AG04450 (cell line): ENCODE measurements at regions not wholly inside any gene's neighbourhood (a gene's known extent, or its start where the extent isn't known, plus 50 kb on each side); places are given as distances from the start of the nearest gene placed in this dataset.
A peak's percentile ranks its signal among the peaks of the same experiment; 100 is the strongest.

Experiments
- CTCF ChIA-PET: fragments of 300-600, 350-600 bp; formaldehyde crosslinking; extraction: SDS; loops from one replicate; lab custom pipeline; 2022; ENCODE audit warnings: antibody characterized with exemption, inconsistent platforms; lab: Charles Lee
- POLR2A ChIA-PET: fragments of 350-600 bp; formaldehyde crosslinking; extraction: SDS; loops from one replicate; lab custom pipeline; 2021; ENCODE audit warnings: antibody characterized with exemption, inconsistent platforms; lab: Yijun Ruan, JAX
- DNase-seq: peaks from one replicate; pipeline ENCODE4 v3.0.0-alpha.2; 2011; ENCODE audit warnings: low read depth, low spot score
- H3K27ac ChIP-seq: one replicate; pipeline ENCODE4 v1.5.1; 2012; ENCODE audit warnings: low read depth, low read length, control low read depth
- H3K27me3 ChIP-seq: one replicate; pipeline ENCODE4 v1.6.0; 2012; ENCODE audit warnings: low read length; ENCODE audit not compliant: control insufficient read depth, insufficient read depth
- H3K4me3 ChIP-seq: 2 replicates; pipeline ENCODE4 v1.5.1; 2011; ENCODE audit warnings: mild to moderate bottlenecking, low read depth, low read length, control low read depth
- H3K9me3 ChIP-seq: 2 replicates; pipeline ENCODE4 v1.5.1; 2012; ENCODE audit warnings: low read length; ENCODE audit not compliant: control insufficient read depth, insufficient read depth
- TF ChIP-seq, protein P1 (sequence below): IDR thresholded peaks from 2 replicates; pipeline ENCODE4 v1.5.1; 2011; ENCODE audit warnings: low read depth, low read length, control low read depth, inconsistent platforms

DNA sequence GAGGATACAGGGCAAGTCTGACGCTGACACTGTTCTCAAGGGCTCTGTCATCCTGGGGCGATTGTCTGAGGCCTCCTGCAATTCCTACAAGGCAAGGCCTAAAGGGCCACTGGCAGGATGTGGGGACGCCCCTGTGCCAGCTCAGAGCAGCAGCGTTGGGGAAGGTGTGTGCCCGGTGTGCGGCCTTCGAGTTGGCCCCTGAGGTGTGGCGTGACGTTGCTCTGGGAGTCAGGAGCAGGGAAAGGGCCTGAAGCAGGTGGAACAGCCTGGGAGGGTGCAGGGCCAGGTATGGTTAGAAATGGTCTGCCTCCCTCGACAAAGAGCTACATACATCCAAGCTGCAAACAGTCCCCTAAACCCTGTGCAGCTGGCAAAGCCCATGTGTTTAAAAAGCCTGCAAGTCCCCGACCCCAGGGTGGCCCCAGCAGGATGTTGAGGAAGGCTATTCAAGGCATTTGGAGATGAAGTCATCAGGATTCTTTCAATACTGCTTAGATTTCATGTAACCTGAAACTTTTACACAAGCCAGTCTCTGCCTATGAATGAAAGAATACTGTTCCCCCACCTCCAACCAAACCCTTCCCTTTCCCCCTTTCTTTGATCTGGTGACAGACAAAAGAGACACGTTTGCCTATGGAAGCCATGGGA is 142.5 kb upstream of the TNS3 start:
- ChIA-PET POLR2A (interaction anchor here (0.6 to 0.7 kb wide), 2 partner anchors 13 to 39 kb away, joined by 3 to 4 read pairs; no protein-coding TSS in a partner anchor), CTCF (no interaction called here)
- DNase-seq, result peak; percentile 82
- Histone ChIP-seq H3K27ac (peak overlapping the region; percentile 84), H3K9me3 (no peaks in the 10 kb centered on the region), H3K4me3 (no peak overlapping the region), H3K27me3 (no peaks in the 10 kb centered on the region)
- TF ChIP-seq, protein P1, sequence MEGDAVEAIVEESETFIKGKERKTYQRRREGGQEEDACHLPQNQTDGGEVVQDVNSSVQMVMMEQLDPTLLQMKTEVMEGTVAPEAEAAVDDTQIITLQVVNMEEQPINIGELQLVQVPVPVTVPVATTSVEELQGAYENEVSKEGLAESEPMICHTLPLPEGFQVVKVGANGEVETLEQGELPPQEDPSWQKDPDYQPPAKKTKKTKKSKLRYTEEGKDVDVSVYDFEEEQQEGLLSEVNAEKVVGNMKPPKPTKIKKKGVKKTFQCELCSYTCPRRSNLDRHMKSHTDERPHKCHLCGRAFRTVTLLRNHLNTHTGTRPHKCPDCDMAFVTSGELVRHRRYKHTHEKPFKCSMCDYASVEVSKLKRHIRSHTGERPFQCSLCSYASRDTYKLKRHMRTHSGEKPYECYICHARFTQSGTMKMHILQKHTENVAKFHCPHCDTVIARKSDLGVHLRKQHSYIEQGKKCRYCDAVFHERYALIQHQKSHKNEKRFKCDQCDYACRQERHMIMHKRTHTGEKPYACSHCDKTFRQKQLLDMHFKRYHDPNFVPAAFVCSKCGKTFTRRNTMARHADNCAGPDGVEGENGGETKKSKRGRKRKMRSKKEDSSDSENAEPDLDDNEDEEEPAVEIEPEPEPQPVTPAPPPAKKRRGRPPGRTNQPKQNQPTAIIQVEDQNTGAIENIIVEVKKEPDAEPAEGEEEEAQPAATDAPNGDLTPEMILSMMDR, result no peak

DNA sequence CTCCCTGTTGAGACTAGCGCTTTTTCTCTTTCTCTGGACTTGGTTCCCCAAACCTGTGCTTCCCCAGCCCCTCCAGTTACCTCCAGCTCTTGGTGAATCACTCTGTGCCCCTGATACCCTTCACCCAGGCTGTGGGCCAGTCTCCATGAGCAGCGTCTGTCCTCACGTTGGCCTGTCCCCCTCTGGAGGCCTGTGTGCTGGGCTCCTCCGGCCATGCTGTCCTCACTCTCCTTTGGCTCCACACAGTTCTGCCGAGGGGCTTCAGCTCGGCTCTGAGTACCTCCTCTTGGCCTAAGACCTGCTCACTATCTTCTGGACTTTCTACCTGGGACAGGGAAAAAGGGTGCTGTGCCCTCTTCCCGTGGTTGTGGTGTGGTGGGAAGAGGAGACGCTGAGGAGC is 140.2 kb upstream of the TNS3 start:
- H3K4me3 ChIP-seq, result no peak overlapping the region
- no peak for DNase-seq
- no peaks in the 10 kb centered on the region for H3K9me3 ChIP-seq
- no peaks in the 10 kb centered on the region for H3K27me3 ChIP-seq
- TF ChIP-seq, protein P1, result no peak
- ChIA-PET POLR2A (no interaction called here), CTCF (no interaction called here)
- H3K27ac ChIP-seq, result no peak overlapping the region

DNA sequence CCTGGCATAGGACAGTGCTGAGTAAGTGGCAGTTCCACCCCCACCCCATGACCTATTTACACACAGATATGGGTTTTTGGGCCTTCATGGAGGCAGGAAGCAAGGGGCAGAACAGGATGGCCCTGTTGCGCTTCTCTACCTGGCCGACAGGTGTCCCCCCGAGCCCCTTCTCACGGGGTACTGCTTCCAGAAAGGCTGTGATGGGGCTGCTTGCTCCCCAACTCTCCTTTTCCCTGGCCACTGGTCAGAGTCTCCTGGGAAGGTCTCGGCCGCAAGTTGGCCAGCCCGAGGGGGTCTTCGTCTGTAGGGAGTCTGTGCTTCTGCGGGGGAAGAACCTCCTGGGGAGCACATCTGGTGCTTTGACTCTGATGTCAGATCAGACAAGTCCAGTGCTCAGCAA is 139.8 kb upstream of the TNS3 start:
- no peaks in the 10 kb centered on the region for H3K27me3 ChIP-seq
- POLR2A ChIA-PET, result no interaction called here
- no peak overlapping the region for H3K4me3 ChIP-seq
- no peaks in the 10 kb centered on the region for H3K9me3 ChIP-seq
- TF ChIP-seq, protein P1, result no peak
- DNase-seq, result no peak
- CTCF ChIA-PET, result no interaction called here
- H3K27ac ChIP-seq, result no peak overlapping the region

DNA sequence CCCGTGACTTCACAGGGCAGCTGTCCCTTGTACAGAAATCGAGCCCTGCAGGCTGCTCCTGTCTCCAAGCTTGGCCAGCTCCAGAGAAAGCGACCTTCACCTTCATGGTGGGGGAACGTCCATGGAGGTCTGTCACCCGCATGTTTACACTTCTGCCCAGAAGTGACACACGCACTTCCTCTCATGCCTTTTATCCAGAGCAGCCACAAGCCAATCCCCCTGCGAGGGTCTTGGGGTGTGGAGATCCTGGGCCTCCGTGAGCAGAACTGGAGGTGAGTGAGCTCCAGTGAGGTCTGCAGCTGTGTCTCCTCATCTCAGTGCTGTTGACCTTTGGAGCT is 139.0 kb upstream of the TNS3 start:
- TF ChIP-seq, protein P1, result no peak
- Histone ChIP-seq H3K4me3 (no peak overlapping the region), H3K27ac (peak overlapping the region; percentile 34), H3K27me3 (no peaks in the 10 kb centered on the region), H3K9me3 (no peaks in the 10 kb centered on the region)
- no peak for DNase-seq
- CTCF ChIA-PET, result no interaction called here
- POLR2A ChIA-PET, result interaction anchor here (0.6 kb wide), 1 partner anchor 9 kb away, joined by 3 read pairs; no protein-coding TSS in a partner anchor

DNA sequence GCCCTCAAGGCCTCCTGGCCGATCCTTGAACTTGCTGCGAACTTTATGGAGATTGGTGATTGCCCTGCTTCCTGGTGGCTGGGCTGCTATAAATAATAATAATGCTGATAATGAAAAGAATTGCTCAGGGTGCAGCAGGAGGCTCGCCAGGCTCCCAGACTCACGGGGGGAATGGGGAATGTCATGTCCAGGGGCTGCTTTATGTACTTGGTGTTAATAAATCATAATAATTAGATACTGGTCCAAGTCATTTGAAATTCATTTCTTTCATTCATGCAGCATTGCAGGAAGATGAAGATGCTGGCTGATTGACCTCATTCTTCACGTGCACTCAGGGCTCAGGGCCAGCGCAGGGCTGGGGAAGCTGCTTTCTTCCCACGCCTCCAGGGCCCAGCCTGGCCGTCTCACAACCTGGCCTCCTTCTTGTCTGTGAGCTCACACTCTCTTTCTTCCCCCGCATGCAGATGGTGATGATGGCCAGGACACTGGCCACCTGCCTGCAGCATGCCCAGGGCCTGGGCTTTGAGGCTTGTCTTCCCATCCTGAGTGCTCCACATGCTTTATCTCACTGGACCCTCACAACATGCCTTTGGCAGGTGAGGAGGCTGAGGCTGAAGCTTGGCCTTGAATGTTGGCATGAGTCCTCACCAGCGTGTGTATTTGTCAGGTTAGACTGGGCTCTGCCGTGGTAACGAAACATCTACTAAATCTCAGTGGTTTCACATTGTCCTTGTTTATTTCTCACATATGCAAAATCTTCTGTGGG is 138.4 kb upstream of the TNS3 start:
- no peaks in the 10 kb centered on the region for H3K27me3 ChIP-seq
- peak; percentile 69 for DNase-seq
- H3K27ac ChIP-seq, result peak overlapping the region; percentile 54
- TF ChIP-seq, protein P1, result no peak
- ChIA-PET CTCF (no interaction called here), POLR2A (interaction anchor here (0.6 kb wide), 1 partner anchor 8 kb away, joined by 3 read pairs; no protein-coding TSS in a partner anchor)
- H3K9me3 ChIP-seq, result no peaks in the 10 kb centered on the region
- no peak overlapping the region for H3K4me3 ChIP-seq
